Astrocyte (in vitro differentiated cells and primary cell): ENCODE measurements at regions not wholly inside any gene's neighbourhood (a gene's known extent, or its start where the extent isn't known, plus 50 kb on each side); places are given as distances from the start of the nearest gene placed in this dataset.
A peak's percentile ranks its signal among the peaks of the same experiment; 100 is the strongest.

ENCODE experiments used
- DNase-seq: peaks from one replicate; pipeline ENCODE4 v3.0.0-alpha.2; 2010; ENCODE audit warnings: low read depth
- FAIRE-seq: peaks from 2 replicates; lab custom pipeline; 2011; peaks lifted over from hg19 to GRCh38; lab: Jason Lieb, UNC
- H2AFZ ChIP-seq: 2 replicates; pipeline ENCODE4 v1.6.0; 2012; ENCODE audit warnings: low read depth, low read length, inconsistent platforms
- H3K27ac ChIP-seq: 2 replicates; pipeline ENCODE4 v1.5.1; 2011; ENCODE audit warnings: low read depth, low read length, inconsistent platforms
- H3K27me3 ChIP-seq: 2 replicates; pipeline ENCODE4 v1.6.0; 2011; ENCODE audit warnings: low read length, inconsistent platforms; ENCODE audit not compliant: insufficient read depth
- H3K36me3 ChIP-seq: 2 replicates; pipeline ENCODE4 v1.5.1; 2011; ENCODE audit warnings: low read length, inconsistent platforms; ENCODE audit not compliant: insufficient read depth
- H3K4me1 ChIP-seq: 2 replicates; pipeline ENCODE4 v1.5.1; 2011; ENCODE audit warnings: low read length, inconsistent platforms; ENCODE audit not compliant: insufficient read depth
- H3K4me2 ChIP-seq: 2 replicates; pipeline ENCODE4 v1.6.0; 2012; ENCODE audit warnings: low read length, inconsistent platforms
- H3K4me3 ChIP-seq: 2 replicates; pipeline ENCODE4 v1.5.1; 2011; ENCODE audit warnings: low read depth, mild to moderate bottlenecking, low read length, inconsistent platforms; ENCODE audit not compliant: insufficient read depth
- H3K79me2 ChIP-seq: 2 replicates; pipeline ENCODE4 v1.6.0; 2012; ENCODE audit warnings: mild to moderate bottlenecking, low read length, inconsistent platforms; ENCODE audit not compliant: insufficient read depth
- H3K9ac ChIP-seq: 2 replicates; pipeline ENCODE4 v1.6.0; 2012; ENCODE audit warnings: mild to moderate bottlenecking, low read length, inconsistent platforms
- H3K9me3 ChIP-seq: 2 replicates; pipeline ENCODE4 v1.5.1; 2012; ENCODE audit warnings: low read depth, mild to moderate bottlenecking, low read length, inconsistent platforms; ENCODE audit not compliant: insufficient read depth
- H4K20me1 ChIP-seq: 2 replicates; pipeline ENCODE4 v1.6.0; 2012; ENCODE audit warnings: low read length, inconsistent platforms; ENCODE audit not compliant: insufficient read depth
- H3K27ac Mint-ChIP-seq: one replicate; pipeline ENCODE4 v1.8.0; 2021; ENCODE audit warnings: mild to moderate bottlenecking, mixed read lengths; ENCODE audit not compliant: unreplicated experiment
- H3K27me3 Mint-ChIP-seq: one replicate; pipeline ENCODE4 v1.8.0; 2021; ENCODE audit warnings: low read depth, mixed read lengths; ENCODE audit not compliant: unreplicated experiment
- H3K36me3 Mint-ChIP-seq: one replicate; pipeline ENCODE4 v1.8.0; 2021; ENCODE audit warnings: low read depth, mixed read lengths; ENCODE audit not compliant: unreplicated experiment
- H3K4me1 Mint-ChIP-seq: one replicate; pipeline ENCODE4 v1.8.0; 2021; ENCODE audit warnings: low read depth, mixed read lengths; ENCODE audit not compliant: unreplicated experiment
- H3K4me3 Mint-ChIP-seq: one replicate; pipeline ENCODE4 v1.8.0; 2021; ENCODE audit warnings: mild to moderate bottlenecking, moderate library complexity, mixed read lengths; ENCODE audit not compliant: unreplicated experiment
- H3K9me3 Mint-ChIP-seq: one replicate; pipeline ENCODE4 v1.8.0; 2021; ENCODE audit warnings: mild to moderate bottlenecking, mixed read lengths; ENCODE audit not compliant: unreplicated experiment
- CTCF ChIP-seq: IDR thresholded peaks from 2 replicates; pipeline ENCODE4 v1.5.1; 2011; ENCODE audit warnings: low read depth, mild to moderate bottlenecking, inconsistent platforms, low read length, moderate library complexity; ENCODE audit not compliant: insufficient read depth
- EZH2 ChIP-seq: IDR thresholded peaks from 2 replicates; pipeline ENCODE4 v1.6.1; 2012; ENCODE audit warnings: mild to moderate bottlenecking, low read length, inconsistent platforms; ENCODE audit not compliant: insufficient read depth

GRCh38 chr21:35925497-35925896, 134.8 kb downstream of the SETD4 start:
- no peaks in the 10 kb centered on the region for H3K27me3 Mint-ChIP-seq
- H3K4me2 ChIP-seq: peak overlapping the region; percentile 60
- no peaks in the 10 kb centered on the region for H3K79me2 ChIP-seq
- DNase-seq: peak; percentile 81
- TF ChIP-seq EZH2: no peak
- no peak for TF ChIP-seq CTCF
- H3K9me3 ChIP-seq: no peaks in the 10 kb centered on the region
- H4K20me1 ChIP-seq: no peaks in the 10 kb centered on the region
- no peaks in the 10 kb centered on the region for H3K36me3 Mint-ChIP-seq
- H3K4me1 ChIP-seq: peaks cover 22% of the 10 kb centered on the region
- no peaks in the 10 kb centered on the region for H3K36me3 ChIP-seq
- H3K4me3 Mint-ChIP-seq: no peak overlapping the region
- peak overlapping the region; percentile 45 for H3K9ac ChIP-seq
- peak overlapping the region; percentile 77 for H3K27ac ChIP-seq
- peak overlapping the region; percentile 47 for H2AFZ ChIP-seq
- H3K27me3 ChIP-seq: no peaks in the 10 kb centered on the region
- peaks cover 26% of the 10 kb centered on the region for H3K4me1 Mint-ChIP-seq
- no peak overlapping the region for H3K27ac Mint-ChIP-seq
- H3K9me3 Mint-ChIP-seq: peaks cover 3% of the 10 kb centered on the region
- no peak for FAIRE-seq
- no peak overlapping the region for H3K4me3 ChIP-seq

- no peak overlapping the region for H3K27ac Mint-ChIP-seq
- H3K9ac ChIP-seq: no peak overlapping the region
- H3K79me2 ChIP-seq: no peaks in the 10 kb centered on the region
- H4K20me1 ChIP-seq: no peaks in the 10 kb centered on the region
- H3K9me3 ChIP-seq: no peaks in the 10 kb centered on the region
- peaks cover 26% of the 10 kb centered on the region for H3K4me1 Mint-ChIP-seq
- peaks cover 3% of the 10 kb centered on the region for H3K9me3 Mint-ChIP-seq
- FAIRE-seq (no peak), DNase-seq (peak; percentile 95)
- no peak overlapping the region for H3K4me3 ChIP-seq
- H3K4me3 Mint-ChIP-seq: no peak overlapping the region
- peak overlapping the region; percentile 60 for H3K4me2 ChIP-seq
- no peaks in the 10 kb centered on the region for H3K36me3 ChIP-seq
- TF ChIP-seq CTCF (no peak), EZH2 (no peak)
- H3K27me3 Mint-ChIP-seq: no peaks in the 10 kb centered on the region
- H2AFZ ChIP-seq: no peak overlapping the region
- H3K36me3 Mint-ChIP-seq: no peaks in the 10 kb centered on the region
- peaks cover 22% of the 10 kb centered on the region for H3K4me1 ChIP-seq
- H3K27me3 ChIP-seq: no peaks in the 10 kb centered on the region
- peak overlapping the region; percentile 77 for H3K27ac ChIP-seq
These were observed 135.5 kb downstream of the SETD4 start for GRCh38 chr21:35924714-35925301.

- Histone ChIP-seq H3K9ac (no peak overlapping the region), H3K36me3 (no peaks in the 10 kb centered on the region), H3K79me2 (no peaks in the 10 kb centered on the region), H3K27me3 (no peaks in the 10 kb centered on the region), H4K20me1 (no peaks in the 10 kb centered on the region), H2AFZ (no peak overlapping the region), H3K27ac (no peak overlapping the region), H3K4me1 (peaks cover 22% of the 10 kb centered on the region), H3K4me2 (no peak overlapping the region), H3K9me3 (no peaks in the 10 kb centered on the region), H3K4me3 (no peak overlapping the region)
- Mint-ChIP-seq H3K27ac (no peak overlapping the region), H3K27me3 (no peaks in the 10 kb centered on the region), H3K36me3 (no peaks in the 10 kb centered on the region), H3K9me3 (peaks cover 3% of the 10 kb centered on the region), H3K4me3 (no peak overlapping the region), H3K4me1 (peaks cover 26% of the 10 kb centered on the region)
- FAIRE-seq (no peak), DNase-seq (no peak)
- no peak for TF ChIP-seq EZH2
- no peak for TF ChIP-seq CTCF
These were observed 136.4 kb downstream of the SETD4 start for GRCh38 chr21:35923971-35924370.
